ENCODE measurements at regions not wholly inside any gene's neighbourhood (a gene's known extent, or its start where the extent isn't known, plus 50 kb on each side); places are given as distances from the start of the nearest gene placed in this dataset.

DNA sequence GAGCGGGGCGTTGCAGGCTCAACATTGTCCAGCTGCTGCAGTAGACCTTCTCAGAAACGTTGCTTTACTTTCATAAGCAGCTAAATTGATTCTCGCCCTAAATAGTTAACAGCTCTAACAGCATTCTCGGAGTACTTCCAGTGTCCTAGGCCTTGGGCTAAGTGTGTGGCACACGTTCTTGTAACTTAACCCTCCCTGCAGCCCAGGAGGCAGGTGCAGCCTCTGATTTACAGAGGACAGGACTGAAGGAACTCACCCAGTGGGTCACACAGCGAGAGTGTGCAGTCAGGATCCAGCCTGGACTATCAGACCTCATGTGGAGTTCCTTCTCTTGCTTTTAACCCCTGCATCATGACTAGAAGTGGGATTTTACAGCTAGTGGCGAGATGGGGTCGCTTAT, 312.8 kb upstream of the C2CD4B start:
- TF ChIP-seq, protein P1, sequence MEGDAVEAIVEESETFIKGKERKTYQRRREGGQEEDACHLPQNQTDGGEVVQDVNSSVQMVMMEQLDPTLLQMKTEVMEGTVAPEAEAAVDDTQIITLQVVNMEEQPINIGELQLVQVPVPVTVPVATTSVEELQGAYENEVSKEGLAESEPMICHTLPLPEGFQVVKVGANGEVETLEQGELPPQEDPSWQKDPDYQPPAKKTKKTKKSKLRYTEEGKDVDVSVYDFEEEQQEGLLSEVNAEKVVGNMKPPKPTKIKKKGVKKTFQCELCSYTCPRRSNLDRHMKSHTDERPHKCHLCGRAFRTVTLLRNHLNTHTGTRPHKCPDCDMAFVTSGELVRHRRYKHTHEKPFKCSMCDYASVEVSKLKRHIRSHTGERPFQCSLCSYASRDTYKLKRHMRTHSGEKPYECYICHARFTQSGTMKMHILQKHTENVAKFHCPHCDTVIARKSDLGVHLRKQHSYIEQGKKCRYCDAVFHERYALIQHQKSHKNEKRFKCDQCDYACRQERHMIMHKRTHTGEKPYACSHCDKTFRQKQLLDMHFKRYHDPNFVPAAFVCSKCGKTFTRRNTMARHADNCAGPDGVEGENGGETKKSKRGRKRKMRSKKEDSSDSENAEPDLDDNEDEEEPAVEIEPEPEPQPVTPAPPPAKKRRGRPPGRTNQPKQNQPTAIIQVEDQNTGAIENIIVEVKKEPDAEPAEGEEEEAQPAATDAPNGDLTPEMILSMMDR (IDR thresholded peaks at IDR 0.05; ENCODE audit: low read depth, low read length): no peak
- no peak for TF ChIP-seq EZH2phosphoT487 (IDR thresholded peaks at IDR 0.05; ENCODE audit: low read depth)

All from OCI-LY3 (cell line).